ENCODE measurements at regions not wholly inside any gene's neighbourhood (a gene's known extent, or its start where the extent isn't known, plus 50 kb on each side); places are given as distances from the start of the nearest gene placed in this dataset.

GRCh38 chr1:172917972-172918371 is 132.8 kb downstream of the TNFSF18 start:
- TF ChIP-seq CTCF (IDR thresholded peaks at IDR 0.05) (no peak), EZH2 (IDR thresholded peaks at IDR 0.05) (no peak)
